ENCODE measurements at regions not wholly inside any gene's neighbourhood (a gene's known extent, or its start where the extent isn't known, plus 50 kb on each side); places are given as distances from the start of the nearest gene placed in this dataset.

DNA sequence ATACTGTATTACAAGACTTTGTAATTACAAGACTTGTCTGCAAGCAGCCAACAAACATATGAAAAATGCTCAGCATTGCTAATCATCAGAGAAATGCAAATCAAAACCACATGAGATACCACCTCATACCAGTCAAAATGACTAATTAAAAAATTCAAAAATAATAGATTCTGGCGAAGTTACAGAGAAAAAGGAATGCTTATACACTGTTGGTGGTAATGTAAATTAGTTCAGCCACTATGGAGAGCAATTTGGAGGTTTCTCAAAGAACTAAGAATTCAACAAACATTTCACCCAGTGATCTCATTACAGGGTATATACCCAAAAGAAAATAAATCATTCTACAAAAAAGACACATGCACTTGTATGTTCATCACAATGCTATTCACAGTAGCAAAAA, 617.5 kb upstream of the CCDC54 start:
- TF ChIP-seq SPI1 (IDR thresholded peaks at IDR 0.05; ENCODE audit: borderline replicate concordance, low read depth) (no peak), GABPA (IDR thresholded peaks at IDR 0.05; ENCODE audit: low read depth) (no peak), POLR2AphosphoS5 (IDR thresholded peaks at IDR 0.05; ENCODE audit: low read depth) (no peak)
- TF ChIP-seq, protein P1, sequence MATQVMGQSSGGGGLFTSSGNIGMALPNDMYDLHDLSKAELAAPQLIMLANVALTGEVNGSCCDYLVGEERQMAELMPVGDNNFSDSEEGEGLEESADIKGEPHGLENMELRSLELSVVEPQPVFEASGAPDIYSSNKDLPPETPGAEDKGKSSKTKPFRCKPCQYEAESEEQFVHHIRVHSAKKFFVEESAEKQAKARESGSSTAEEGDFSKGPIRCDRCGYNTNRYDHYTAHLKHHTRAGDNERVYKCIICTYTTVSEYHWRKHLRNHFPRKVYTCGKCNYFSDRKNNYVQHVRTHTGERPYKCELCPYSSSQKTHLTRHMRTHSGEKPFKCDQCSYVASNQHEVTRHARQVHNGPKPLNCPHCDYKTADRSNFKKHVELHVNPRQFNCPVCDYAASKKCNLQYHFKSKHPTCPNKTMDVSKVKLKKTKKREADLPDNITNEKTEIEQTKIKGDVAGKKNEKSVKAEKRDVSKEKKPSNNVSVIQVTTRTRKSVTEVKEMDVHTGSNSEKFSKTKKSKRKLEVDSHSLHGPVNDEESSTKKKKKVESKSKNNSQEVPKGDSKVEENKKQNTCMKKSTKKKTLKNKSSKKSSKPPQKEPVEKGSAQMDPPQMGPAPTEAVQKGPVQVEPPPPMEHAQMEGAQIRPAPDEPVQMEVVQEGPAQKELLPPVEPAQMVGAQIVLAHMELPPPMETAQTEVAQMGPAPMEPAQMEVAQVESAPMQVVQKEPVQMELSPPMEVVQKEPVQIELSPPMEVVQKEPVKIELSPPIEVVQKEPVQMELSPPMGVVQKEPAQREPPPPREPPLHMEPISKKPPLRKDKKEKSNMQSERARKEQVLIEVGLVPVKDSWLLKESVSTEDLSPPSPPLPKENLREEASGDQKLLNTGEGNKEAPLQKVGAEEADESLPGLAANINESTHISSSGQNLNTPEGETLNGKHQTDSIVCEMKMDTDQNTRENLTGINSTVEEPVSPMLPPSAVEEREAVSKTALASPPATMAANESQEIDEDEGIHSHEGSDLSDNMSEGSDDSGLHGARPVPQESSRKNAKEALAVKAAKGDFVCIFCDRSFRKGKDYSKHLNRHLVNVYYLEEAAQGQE (IDR thresholded peaks at IDR 0.05; ENCODE audit: insufficient replicate concordance, low read depth), result no peak
- TF ChIP-seq, protein P2, sequence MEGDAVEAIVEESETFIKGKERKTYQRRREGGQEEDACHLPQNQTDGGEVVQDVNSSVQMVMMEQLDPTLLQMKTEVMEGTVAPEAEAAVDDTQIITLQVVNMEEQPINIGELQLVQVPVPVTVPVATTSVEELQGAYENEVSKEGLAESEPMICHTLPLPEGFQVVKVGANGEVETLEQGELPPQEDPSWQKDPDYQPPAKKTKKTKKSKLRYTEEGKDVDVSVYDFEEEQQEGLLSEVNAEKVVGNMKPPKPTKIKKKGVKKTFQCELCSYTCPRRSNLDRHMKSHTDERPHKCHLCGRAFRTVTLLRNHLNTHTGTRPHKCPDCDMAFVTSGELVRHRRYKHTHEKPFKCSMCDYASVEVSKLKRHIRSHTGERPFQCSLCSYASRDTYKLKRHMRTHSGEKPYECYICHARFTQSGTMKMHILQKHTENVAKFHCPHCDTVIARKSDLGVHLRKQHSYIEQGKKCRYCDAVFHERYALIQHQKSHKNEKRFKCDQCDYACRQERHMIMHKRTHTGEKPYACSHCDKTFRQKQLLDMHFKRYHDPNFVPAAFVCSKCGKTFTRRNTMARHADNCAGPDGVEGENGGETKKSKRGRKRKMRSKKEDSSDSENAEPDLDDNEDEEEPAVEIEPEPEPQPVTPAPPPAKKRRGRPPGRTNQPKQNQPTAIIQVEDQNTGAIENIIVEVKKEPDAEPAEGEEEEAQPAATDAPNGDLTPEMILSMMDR (IDR thresholded peaks at IDR 0.05; ENCODE audit: insufficient read depth, low read length), result no peak
- DNase-seq (ENCODE audit: low read depth in 1 of 2, low spot score in 1 of 2), result no peak
- H3K27ac ChIP-seq (replicated peaks), result no peak overlapping the region

DNA sequence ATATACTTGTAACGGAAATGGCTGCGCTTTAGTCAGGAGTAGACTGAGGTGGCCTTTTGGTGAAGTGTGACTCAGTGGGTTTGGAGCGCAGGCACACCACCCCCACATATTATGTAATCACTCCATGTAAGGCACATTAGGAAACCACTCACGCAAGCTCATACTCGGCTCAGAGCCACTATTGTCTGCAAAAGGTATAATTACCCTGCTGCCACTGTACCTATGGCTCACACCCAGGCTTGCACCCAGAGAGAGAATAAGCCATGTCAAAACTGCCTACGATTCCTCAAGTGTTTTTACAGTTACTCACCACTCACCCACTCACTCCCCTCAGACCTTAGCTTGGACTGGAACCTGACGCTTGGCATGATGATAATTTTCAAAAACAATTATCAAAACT, 611.9 kb upstream of the CCDC54 start:
- Histone ChIP-seq H3K27me3 (ENCODE audit: insufficient read depth, poor library complexity, severe bottlenecking) (no peaks in the 10 kb centered on the region), H3K4me3 (replicated peaks; ENCODE audit: insufficient read depth, low read length) (no peak overlapping the region), H3K27ac (replicated peaks) (no peak overlapping the region)
- no peak for DNase-seq (ENCODE audit: low read depth in 1 of 2, low spot score in 1 of 2)
- no peak for TF ChIP-seq POLR2AphosphoS5 (IDR thresholded peaks at IDR 0.05; ENCODE audit: low read depth)
- TF ChIP-seq, protein P1 (IDR thresholded peaks at IDR 0.05; ENCODE audit: insufficient replicate concordance, low read depth), result no peak

More for the DNA sequence above, 617.5 kb upstream of the CCDC54 start:
- H3K27me3 ChIP-seq (ENCODE audit: insufficient read depth, poor library complexity, severe bottlenecking), result no peaks in the 10 kb centered on the region
- H3K4me3 ChIP-seq (replicated peaks; ENCODE audit: insufficient read depth, low read length), result no peak overlapping the region

DNA sequence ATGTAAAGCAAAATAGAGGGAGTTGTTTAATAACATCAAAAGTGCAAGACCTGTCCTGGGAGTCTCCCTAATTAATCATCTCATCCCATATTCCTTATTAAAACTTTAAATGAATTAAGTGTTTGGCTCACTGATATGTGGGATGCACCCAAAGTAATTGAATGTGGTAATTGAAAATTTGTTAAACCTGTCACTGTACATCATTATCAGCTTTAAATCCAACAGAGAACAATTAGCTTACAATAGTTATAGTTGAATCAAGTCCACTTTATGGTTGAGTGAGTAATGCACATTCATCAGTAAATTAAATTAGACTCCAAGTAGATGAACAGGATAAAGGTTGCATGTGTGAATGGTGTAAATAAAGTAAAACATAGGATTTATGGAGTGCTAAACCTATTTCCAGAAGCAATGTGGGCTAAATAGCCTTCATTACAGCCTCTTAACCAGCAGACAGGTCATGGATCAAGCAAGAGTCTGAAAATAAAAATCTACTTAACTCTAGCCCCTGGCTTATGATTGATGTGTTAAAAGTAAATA, 608.2 kb upstream of the CCDC54 start:
- Histone ChIP-seq H3K27me3 (ENCODE audit: insufficient read depth, poor library complexity, severe bottlenecking) (no peaks in the 10 kb centered on the region), H3K27ac (replicated peaks) (no peak overlapping the region), H3K4me3 (replicated peaks; ENCODE audit: insufficient read depth, low read length) (no peak overlapping the region)
- DNase-seq (ENCODE audit: low read depth in 1 of 2, low spot score in 1 of 2), result no peak
- no peak for TF ChIP-seq POLR2AphosphoS5 (IDR thresholded peaks at IDR 0.05; ENCODE audit: low read depth)
- no peak for TF ChIP-seq SPI1 (IDR thresholded peaks at IDR 0.05; ENCODE audit: borderline replicate concordance, low read depth)
- TF ChIP-seq GABPA (IDR thresholded peaks at IDR 0.05; ENCODE audit: low read depth), result no peak
- TF ChIP-seq, protein P1 (IDR thresholded peaks at IDR 0.05; ENCODE audit: insufficient replicate concordance, low read depth), result no peak
- TF ChIP-seq, protein P2 (IDR thresholded peaks at IDR 0.05; ENCODE audit: insufficient read depth, low read length), result no peak

All from HL-60 (cell line).